Esophagus muscularis mucosa (tissue), 4 donors: ENCODE measurements at regions not wholly inside any gene's neighbourhood (a gene's known extent, or its start where the extent isn't known, plus 50 kb on each side); places are given as distances from the start of the nearest gene placed in this dataset.

Source experiments
- DNase-seq: peaks from one replicate; pipeline ENCODE4 v3.0.0-alpha.2; 2017; ENCODE audit errors: extremely low spot score
- H3K27ac ChIP-seq, 4 donors: fragments of 200-600 bp; sonication (generic); replicated peaks in 1 of 4; 1 replicate in 3 of 4; 2 replicates in 1 of 4; pipeline ENCODE4 v1.5.1; 2016 to 2019; ENCODE audit warnings: mild to moderate bottlenecking in 1 of 4
- H3K27me3 ChIP-seq, 4 donors: fragments of 200-600 bp; sonication (generic); one replicate each; pipeline versions ENCODE4 v1.5.1 to v1.6.0; 2016 to 2019
- H3K36me3 ChIP-seq, 4 donors: fragments of 200-600 bp; sonication (generic); one replicate each; pipeline ENCODE4 v1.5.1; 2016 to 2019
- H3K4me1 ChIP-seq, 4 donors: fragments of 200-600 bp; sonication (generic); one replicate each; pipeline ENCODE4 v1.5.1; 2016 to 2019
- H3K4me3 ChIP-seq, 4 donors: fragments of 200-600 bp; sonication (generic); 1 replicate in 2 of 4; 2 replicates in 2 of 4; pipeline ENCODE4 v1.5.1; 2016 to 2019; ENCODE audit warnings: mild to moderate bottlenecking in 4 of 4, moderate library complexity in 1 of 4
- H3K9me3 ChIP-seq, 4 donors: fragments of 200-600 bp; sonication (generic); 1 replicate in 3 of 4; 2 replicates in 1 of 4; pipeline ENCODE4 v1.5.1; 2016 to 2019
- EP300 ChIP-seq: sonication (generic); formaldehyde crosslinking; IDR thresholded peaks from one replicate; pipeline ENCODE4 v1.6.1; 2017; ENCODE audit warnings: antibody characterized with exemption
- POLR2A ChIP-seq: fragments of 450-650 bp; IDR thresholded peaks from one replicate; pipeline ENCODE4 v1.6.1; 2017; ENCODE audit warnings: antibody characterized with exemption, moderate library complexity, mild to moderate bottlenecking, low read depth
- POLR2AphosphoS5 ChIP-seq, 2 donors: sonication (generic); formaldehyde crosslinking; IDR thresholded peaks; one replicate each; pipeline ENCODE4 v1.6.1; 2017; ENCODE audit warnings: antibody characterized with exemption in 2 of 2
- WGBS: methylation state at CpG from one replicate; pipeline ENCODE4 v1.1.5; 2018; 5-methylcytosine and 5-hydroxymethylcytosine counted together
- intact Hi-C: fragments of 100-400 bp; cut with DNase I; formaldehyde crosslinking; loops from one replicate; pipeline ENCODE4 v1.15.1; 2023
- TF ChIP-seq, protein P1 (sequence below), 3 experiments: fragments of 200-600 bp in 2 of 3; fragments of 450-650 bp in 1 of 3; sonication (generic) in 2 of 3; IDR thresholded peaks; one replicate each; pipeline ENCODE4 v1.5.1; 2017 to 2019; ENCODE audit warnings: antibody characterized with exemption in 3 of 3, mild to moderate bottlenecking in 2 of 3, moderate library complexity in 1 of 3

DNA sequence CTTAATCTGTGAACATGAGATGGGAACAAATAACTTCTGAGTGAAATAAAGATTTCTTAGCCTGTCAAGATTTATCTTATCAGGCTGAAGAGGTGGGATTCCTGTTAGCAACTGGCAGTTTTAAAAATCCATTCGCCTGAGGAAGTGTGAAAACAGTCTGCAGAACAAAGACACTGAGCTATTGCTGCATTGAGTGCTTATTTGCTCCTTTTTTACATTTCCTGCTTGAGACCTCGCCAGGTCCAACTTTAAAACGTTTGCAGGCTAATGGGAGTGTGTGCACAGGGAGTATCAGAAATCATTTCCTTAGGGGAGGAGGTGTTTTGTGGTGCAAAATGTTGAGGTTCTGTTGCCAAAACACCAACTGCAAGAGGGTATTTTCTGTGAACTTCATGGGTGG lies 957.8 kb upstream of the RBFOX1 start:
- Histone ChIP-seq H3K27ac (no peak overlapping the region), H3K36me3 (no peaks in the 10 kb centered on the region), H3K9me3 (no peaks in the 10 kb centered on the region), H3K27me3 (no peaks in the 10 kb centered on the region), H3K4me3 (no peak overlapping the region), H3K4me1 (no peaks in the 10 kb centered on the region)
- 17% methylated on average over 3 of the region's 3 CpGs for WGBS
- TF ChIP-seq POLR2A, result no peak
- TF ChIP-seq, protein P1, sequence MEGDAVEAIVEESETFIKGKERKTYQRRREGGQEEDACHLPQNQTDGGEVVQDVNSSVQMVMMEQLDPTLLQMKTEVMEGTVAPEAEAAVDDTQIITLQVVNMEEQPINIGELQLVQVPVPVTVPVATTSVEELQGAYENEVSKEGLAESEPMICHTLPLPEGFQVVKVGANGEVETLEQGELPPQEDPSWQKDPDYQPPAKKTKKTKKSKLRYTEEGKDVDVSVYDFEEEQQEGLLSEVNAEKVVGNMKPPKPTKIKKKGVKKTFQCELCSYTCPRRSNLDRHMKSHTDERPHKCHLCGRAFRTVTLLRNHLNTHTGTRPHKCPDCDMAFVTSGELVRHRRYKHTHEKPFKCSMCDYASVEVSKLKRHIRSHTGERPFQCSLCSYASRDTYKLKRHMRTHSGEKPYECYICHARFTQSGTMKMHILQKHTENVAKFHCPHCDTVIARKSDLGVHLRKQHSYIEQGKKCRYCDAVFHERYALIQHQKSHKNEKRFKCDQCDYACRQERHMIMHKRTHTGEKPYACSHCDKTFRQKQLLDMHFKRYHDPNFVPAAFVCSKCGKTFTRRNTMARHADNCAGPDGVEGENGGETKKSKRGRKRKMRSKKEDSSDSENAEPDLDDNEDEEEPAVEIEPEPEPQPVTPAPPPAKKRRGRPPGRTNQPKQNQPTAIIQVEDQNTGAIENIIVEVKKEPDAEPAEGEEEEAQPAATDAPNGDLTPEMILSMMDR (IDR thresholded peaks at IDR 0.05), result no peak
- no peak for TF ChIP-seq EP300
- no peak for TF ChIP-seq POLR2AphosphoS5 (IDR thresholded peaks at IDR 0.05)
- no peak for DNase-seq
- intact Hi-C loops, result no loop called here

DNA sequence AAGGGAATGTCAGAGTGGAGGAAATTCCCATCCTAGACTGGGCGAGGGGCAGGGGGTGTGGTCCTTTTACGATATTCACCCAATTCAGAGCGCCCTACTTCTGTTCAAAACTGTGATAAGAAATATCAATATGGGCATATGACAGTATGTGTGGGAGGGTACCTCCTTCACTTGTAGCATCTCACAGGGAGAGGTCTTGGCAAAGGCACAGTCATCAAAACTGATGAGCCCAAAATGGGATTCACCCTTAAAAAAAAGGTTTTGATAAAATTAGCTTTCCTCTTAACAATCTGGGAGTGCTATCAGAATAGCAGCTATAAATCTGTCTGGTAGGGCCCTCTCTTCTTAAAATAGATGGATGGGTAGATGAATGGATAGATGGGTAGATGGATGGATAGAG lies 967.8 kb upstream of the RBFOX1 start:
- no peak overlapping the region for H3K27ac ChIP-seq
- H3K9me3 ChIP-seq, result peaks cover 0 to 5% (median 0%) of the 10 kb centered on the region in 4 donors
- H3K4me1 ChIP-seq, result no peaks in the 10 kb centered on the region
- H3K36me3 ChIP-seq, result no peaks in the 10 kb centered on the region
- no peak overlapping the region for H3K4me3 ChIP-seq
- no peaks in the 10 kb centered on the region for H3K27me3 ChIP-seq
- no peak for DNase-seq
- intact Hi-C loops, result no loop called here
- WGBS, result 90% methylated on average over 3 of the region's 3 CpGs
- TF ChIP-seq, protein P1 (IDR thresholded peaks at IDR 0.05), result no peak
- TF ChIP-seq POLR2A, result no peak
- TF ChIP-seq EP300, result no peak

DNA sequence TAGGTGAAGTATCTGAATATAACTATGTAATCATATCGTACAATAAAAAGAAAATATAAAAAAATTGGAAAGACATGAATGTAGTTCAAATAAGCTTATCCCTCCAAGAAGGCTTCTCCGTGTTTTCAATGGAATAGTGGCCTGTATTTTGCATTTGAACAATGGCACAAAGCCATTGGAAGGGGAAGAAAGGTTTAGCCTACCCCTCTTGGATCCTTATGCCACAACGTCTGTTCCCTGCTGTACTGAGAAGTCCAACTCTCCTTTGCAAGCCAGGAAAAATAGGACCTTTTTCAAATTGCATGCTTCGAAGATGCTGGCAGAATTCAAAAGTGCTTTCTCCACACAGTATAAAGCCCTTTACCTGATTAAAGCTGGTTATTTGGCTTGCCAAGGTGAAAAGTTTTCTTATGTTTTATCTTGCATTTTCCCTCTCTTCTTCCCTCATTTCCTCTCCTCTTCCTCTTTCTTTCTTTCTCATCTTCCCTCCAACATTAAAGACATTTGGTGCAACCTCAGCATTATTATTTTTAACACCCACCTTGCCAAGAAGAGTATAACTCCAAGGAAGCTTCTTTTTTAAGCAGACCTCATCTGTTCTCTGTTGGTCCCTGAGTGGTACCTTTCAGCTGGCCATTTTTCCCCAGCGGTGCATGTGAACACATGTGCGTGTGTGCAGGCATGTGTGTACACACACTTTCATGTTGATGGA lies 968.6 kb upstream of the RBFOX1 start:
- Histone ChIP-seq H3K9me3 (peaks cover 0 to 5% (median 0%) of the 10 kb centered on the region in 4 donors), H3K4me1 (no peaks in the 10 kb centered on the region), H3K36me3 (no peaks in the 10 kb centered on the region), H3K27me3 (no peaks in the 10 kb centered on the region), H3K4me3 (no peak overlapping the region), H3K27ac (no peak overlapping the region)
- DNase-seq, result no peak
- TF ChIP-seq POLR2A (no peak), POLR2AphosphoS5 (IDR thresholded peaks at IDR 0.05) (no peak), EP300 (no peak)
- TF ChIP-seq, protein P1 (IDR thresholded peaks at IDR 0.05), result no peak
- intact Hi-C loops, result no loop called here
- 64% methylated on average over 6 of the region's 6 CpGs for WGBS

DNA sequence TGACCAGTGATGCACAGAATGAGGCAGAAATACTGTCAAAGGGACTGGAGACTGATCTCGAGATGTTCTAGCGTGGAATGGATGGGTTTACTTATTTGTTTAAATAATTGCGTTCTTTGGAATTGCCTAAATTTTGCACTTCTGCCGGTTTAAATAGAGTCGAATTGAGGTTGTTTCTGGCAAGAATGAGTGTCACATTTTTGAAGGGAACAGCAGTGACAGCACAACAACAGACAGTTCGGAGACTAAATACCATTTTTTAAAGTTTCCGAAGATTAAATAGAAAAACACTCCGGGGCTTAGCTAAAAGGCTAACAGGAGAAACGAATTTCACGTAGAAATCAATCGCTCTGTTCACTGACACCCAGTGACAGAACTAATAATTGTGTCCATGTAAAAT lies 969.2 kb upstream of the RBFOX1 start:
- Histone ChIP-seq H3K9me3 (peaks cover 0 to 5% (median 0%) of the 10 kb centered on the region in 4 donors), H3K4me3 (no peak overlapping the region), H3K27ac (no peak overlapping the region), H3K27me3 (no peaks in the 10 kb centered on the region), H3K36me3 (no peaks in the 10 kb centered on the region), H3K4me1 (no peaks in the 10 kb centered on the region)
- WGBS, result 80% methylated on average over 11 of the region's 11 CpGs
- intact Hi-C loops, result no loop called here
- DNase-seq, result no peak
- no peak for TF ChIP-seq EP300
- TF ChIP-seq, protein P1 (IDR thresholded peaks at IDR 0.05), result no peak
- no peak for TF ChIP-seq POLR2AphosphoS5 (IDR thresholded peaks at IDR 0.05)
- no peak for TF ChIP-seq POLR2A

DNA sequence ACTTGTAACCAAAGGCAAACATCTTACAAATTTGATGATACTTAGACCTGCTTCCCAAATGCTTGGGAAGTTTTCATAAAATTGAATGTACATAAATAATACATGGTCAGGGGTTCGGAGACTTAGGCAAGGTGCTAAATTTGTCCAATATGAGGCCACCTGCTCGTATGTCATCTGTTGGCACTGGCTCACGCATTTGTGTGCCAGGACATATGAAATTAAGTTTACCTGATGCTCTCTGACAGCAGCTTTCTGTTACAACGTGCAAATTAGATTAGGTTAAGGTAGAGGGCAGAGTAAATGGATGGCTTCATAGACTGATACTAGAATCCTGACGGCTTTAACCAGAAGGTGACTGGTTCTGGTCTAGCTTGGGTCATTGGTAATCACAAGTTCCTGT lies 970.3 kb upstream of the RBFOX1 start:
- 62% methylated on average over 5 of the region's 5 CpGs for WGBS
- no peaks in the 10 kb centered on the region for H3K36me3 ChIP-seq
- peaks cover 0 to 5% (median 0%) of the 10 kb centered on the region in 4 donors for H3K9me3 ChIP-seq
- TF ChIP-seq, protein P1 (IDR thresholded peaks at IDR 0.05), result no peak
- TF ChIP-seq EP300 (no peak), POLR2AphosphoS5 (IDR thresholded peaks at IDR 0.05) (no peak), POLR2A (no peak)
- H3K27ac ChIP-seq, result no peak overlapping the region
- no peak for DNase-seq
- no peaks in the 10 kb centered on the region for H3K27me3 ChIP-seq
- H3K4me1 ChIP-seq, result no peaks in the 10 kb centered on the region
- intact Hi-C loops, result no loop called here
- H3K4me3 ChIP-seq, result no peak overlapping the region
